OCI-LY3 (cell line): ENCODE measurements at regions not wholly inside any gene's neighbourhood (a gene's known extent, or its start where the extent isn't known, plus 50 kb on each side); places are given as distances from the start of the nearest gene placed in this dataset.
A peak's percentile ranks its signal among the peaks of the same experiment; 100 is the strongest.

Experiments
- CTCF ChIP-seq: fragments of 200-600, 300-600 bp; sonication (generic); IDR thresholded peaks from 2 replicates; pipeline ENCODE4 v1.5.1; 2014; ENCODE audit warnings: antibody characterized with exemption, low read length, low read depth
- EZH2phosphoT487 ChIP-seq: fragments of 200-600 bp; shearing (Covaris generic); IDR thresholded peaks from 2 replicates; pipeline ENCODE4 v1.6.1; 2018; ENCODE audit warnings: antibody characterized with exemption, mixed run types, low read depth

GRCh38 chr3:177379045-177379444, 181.8 kb upstream of the TBL1XR1 start:
- TF ChIP-seq EZH2phosphoT487 (no peak), CTCF (peak; percentile 46)
